Osteoblast (primary cell): ENCODE measurements at regions not wholly inside any gene's neighbourhood (a gene's known extent, or its start where the extent isn't known, plus 50 kb on each side); places are given as distances from the start of the nearest gene placed in this dataset.
A peak's percentile ranks its signal among the peaks of the same experiment; 100 is the strongest.
"Not testable (repeated sequence)": the region's sequence is repeated elsewhere in the genome, so short reads cannot be mapped to it uniquely, and the experiment has no call there.

Experiments
- DNase-seq: peaks from one replicate; pipeline ENCODE4 v3.0.0; 2011; ENCODE audit warnings: low spot score, mixed read lengths; ENCODE audit not compliant: insufficient read length; ENCODE audit errors: missing footprints
- H2AFZ ChIP-seq: 2 replicates; pipeline ENCODE4 v1.6.0; 2011; ENCODE audit warnings: mild to moderate bottlenecking, low read length
- H3K27ac ChIP-seq: 2 replicates; pipeline ENCODE4 v1.5.1; 2011; ENCODE audit warnings: mild to moderate bottlenecking, low read depth, low read length, moderate library complexity
- H3K27me3 ChIP-seq: 2 replicates; pipeline ENCODE4 v1.6.0; 2012; ENCODE audit warnings: mild to moderate bottlenecking, control low read depth, inconsistent platforms, low read length, moderate library complexity; ENCODE audit not compliant: insufficient read depth
- H3K36me3 ChIP-seq: 2 replicates; pipeline ENCODE4 v1.5.1; 2011; ENCODE audit warnings: mild to moderate bottlenecking, low read length, control low read depth, moderate library complexity; ENCODE audit not compliant: insufficient read depth
- H3K4me1 ChIP-seq: 2 replicates; pipeline ENCODE4 v1.5.1; 2011; ENCODE audit warnings: mild to moderate bottlenecking, low read length, control low read depth, moderate library complexity; ENCODE audit not compliant: insufficient read depth
- H3K4me2 ChIP-seq: 2 replicates; pipeline ENCODE4 v1.6.0; 2011; ENCODE audit warnings: mild to moderate bottlenecking, low read length; ENCODE audit not compliant: insufficient read depth
- H3K4me3 ChIP-seq: fragments of 200-600 bp; sonication (generic); 3 replicates; pipeline ENCODE4 v1.5.1; 2012; ENCODE audit warnings: mild to moderate bottlenecking, low read length, inconsistent platforms; ENCODE audit not compliant: insufficient read depth
- H3K79me2 ChIP-seq: 2 replicates; pipeline ENCODE4 v1.6.0; 2012; ENCODE audit warnings: mild to moderate bottlenecking, low read length, control low read depth, inconsistent platforms; ENCODE audit not compliant: insufficient read depth
- H3K9me3 ChIP-seq: 2 replicates; pipeline ENCODE4 v1.5.1; 2011; ENCODE audit warnings: low read depth, low read length, control low read depth
- H4K20me1 ChIP-seq: 2 replicates; pipeline ENCODE4 v1.6.0; 2012; ENCODE audit warnings: mild to moderate bottlenecking, low read length, control low read depth; ENCODE audit not compliant: insufficient read depth
- CTCF ChIP-seq: IDR thresholded peaks from 2 replicates; pipeline ENCODE4 v1.5.1; 2011; ENCODE audit warnings: mild to moderate bottlenecking, low read depth, low read length, moderate library complexity; ENCODE audit errors: extremely low read depth

GRCh38 chr13:18964942-18965341, 216.7 kb downstream of the TUBA3C start:
- TF ChIP-seq CTCF = no peak
- Histone ChIP-seq H3K4me2 (no peak overlapping the region), H3K27me3 (no peaks in the 10 kb centered on the region), H3K4me1 (no peaks in the 10 kb centered on the region), H2AFZ (no peak overlapping the region), H3K4me3 (no peak overlapping the region), H3K79me2 (no peaks in the 10 kb centered on the region), H3K36me3 (no peaks in the 10 kb centered on the region), H3K9me3 (no peaks in the 10 kb centered on the region), H3K27ac (no peak overlapping the region), H4K20me1 (no peaks in the 10 kb centered on the region)
- no peak for DNase-seq

- not testable (repeated sequence) for H3K27me3 ChIP-seq, DNase-seq, H2AFZ ChIP-seq, H3K27ac ChIP-seq, H3K36me3 ChIP-seq, H3K9me3 ChIP-seq, H3K4me3 ChIP-seq, H3K4me2 ChIP-seq, H3K4me1 ChIP-seq, H3K79me2 ChIP-seq, H4K20me1 ChIP-seq
Observed at GRCh38 chr13:18963684-18964083, 217.9 kb downstream of the TUBA3C start.

- TF ChIP-seq CTCF = no peak
- DNase-seq = peak; percentile 26
- H4K20me1 ChIP-seq = no peaks in the 10 kb centered on the region
Observed at GRCh38 chr13:18962168-18962734, 219.4 kb downstream of the TUBA3C start.

GRCh38 chr13:18961383-18962117, 220.1 kb downstream of the TUBA3C start:
- no peaks in the 10 kb centered on the region for H3K27me3 ChIP-seq
- peak; percentile 61 for DNase-seq
- H2AFZ ChIP-seq = no peak overlapping the region
- H3K4me3 ChIP-seq = no peak overlapping the region
- no peaks in the 10 kb centered on the region for H3K4me1 ChIP-seq
- TF ChIP-seq CTCF = no peak
- H3K79me2 ChIP-seq = no peaks in the 10 kb centered on the region
- no peak overlapping the region for H3K4me2 ChIP-seq
- H3K27ac ChIP-seq = no peak overlapping the region
- peaks cover 3% of the 10 kb centered on the region for H3K9me3 ChIP-seq
- H3K36me3 ChIP-seq = no peaks in the 10 kb centered on the region
- no peaks in the 10 kb centered on the region for H4K20me1 ChIP-seq

More at GRCh38 chr13:18962168-18962734, 219.4 kb downstream of the TUBA3C start:
- Histone ChIP-seq H3K4me3 (no peak overlapping the region), H3K79me2 (no peaks in the 10 kb centered on the region), H2AFZ (no peak overlapping the region), H3K27ac (no peak overlapping the region), H3K27me3 (no peaks in the 10 kb centered on the region), H3K4me2 (no peak overlapping the region), H3K36me3 (no peaks in the 10 kb centered on the region), H3K4me1 (no peaks in the 10 kb centered on the region), H3K9me3 (no peaks in the 10 kb centered on the region)
